PFSK-1 (cell line): ENCODE measurements at regions not wholly inside any gene's neighbourhood (a gene's known extent, or its start where the extent isn't known, plus 50 kb on each side); places are given as distances from the start of the nearest gene placed in this dataset.

ENCODE experiments used
- FOXP2 ChIP-seq: optimal IDR thresholded peaks from 2 replicates; pipeline ENCODE3; 2011; ENCODE audit warnings: borderline replicate concordance, control low read depth, inconsistent platforms; ENCODE audit not compliant: insufficient read depth; ENCODE audit errors: extremely low read length, extremely low read depth
- POLR2AphosphoS5 ChIP-seq: IDR thresholded peaks from 2 replicates; pipeline ENCODE4 v1.6.1; 2012; ENCODE audit warnings: low read depth, mild to moderate bottlenecking, control low read depth, low read length, moderate library complexity
- REST ChIP-seq, 2 experiments: IDR thresholded peaks; 2 replicates each; pipeline versions ENCODE4 v1.6.1 to v1.8.0; 2011 to 2012; ENCODE audit warnings: low read depth in 2 of 2, low read length in 2 of 2, control low read depth in 1 of 2, inconsistent platforms in 1 of 2, mild to moderate bottlenecking in 1 of 2, moderate library complexity in 1 of 2; ENCODE audit not compliant: insufficient read depth in 1 of 2
- SIN3A ChIP-seq: IDR thresholded peaks from 2 replicates; pipeline ENCODE4 v1.6.1; 2012; ENCODE audit warnings: mild to moderate bottlenecking, low read length, moderate library complexity, borderline replicate concordance; ENCODE audit not compliant: insufficient read depth
- TAF1 ChIP-seq: IDR thresholded peaks from 2 replicates; pipeline ENCODE4 v1.6.1; 2012; ENCODE audit warnings: low read length, control low read depth, borderline replicate concordance; ENCODE audit not compliant: insufficient read depth

- TF ChIP-seq REST (IDR thresholded peaks at IDR 0.05; ENCODE audit: insufficient read depth in 1 of 2, low read depth in 2 of 2, low read length in 2 of 2) (no peak), POLR2AphosphoS5 (no peak), SIN3A (no peak)
Observed at GRCh38 chr1:219488275-219488674, 124.6 kb downstream of the ZC3H11B start.

GRCh38 chr1:219483530-219483929 lies 129.4 kb downstream of the ZC3H11B start:
- TF ChIP-seq SIN3A, result no peak
- no peak for TF ChIP-seq FOXP2
- no peak for TF ChIP-seq POLR2AphosphoS5
- TF ChIP-seq REST (IDR thresholded peaks at IDR 0.05; ENCODE audit: insufficient read depth in 1 of 2, low read depth in 2 of 2, low read length in 2 of 2), result no peak
- TF ChIP-seq TAF1, result no peak

- TF ChIP-seq SIN3A, result no peak
- no peak for TF ChIP-seq TAF1
- no peak for TF ChIP-seq REST (IDR thresholded peaks at IDR 0.05; ENCODE audit: insufficient read depth in 1 of 2, low read depth in 2 of 2, low read length in 2 of 2)
- no peak for TF ChIP-seq POLR2AphosphoS5
- TF ChIP-seq FOXP2, result no peak
Observed at GRCh38 chr1:219480011-219480410, 132.9 kb downstream of the ZC3H11B start.

GRCh38 chr1:219478811-219479210 lies 134.1 kb downstream of the ZC3H11B start:
- TF ChIP-seq SIN3A (no peak), REST (IDR thresholded peaks at IDR 0.05; ENCODE audit: insufficient read depth in 1 of 2, low read depth in 2 of 2, low read length in 2 of 2) (no peak), FOXP2 (no peak), TAF1 (no peak), POLR2AphosphoS5 (no peak)

- TF ChIP-seq SIN3A, result no peak
- no peak for TF ChIP-seq FOXP2
- TF ChIP-seq REST (IDR thresholded peaks at IDR 0.05; ENCODE audit: insufficient read depth in 1 of 2, low read depth in 2 of 2, low read length in 2 of 2), result no peak
- TF ChIP-seq TAF1, result no peak
- TF ChIP-seq POLR2AphosphoS5, result no peak
Observed at GRCh38 chr1:219477861-219478260, 135.0 kb downstream of the ZC3H11B start.
